ENCODE measurements at regions not wholly inside any gene's neighbourhood (a gene's known extent, or its start where the extent isn't known, plus 50 kb on each side); places are given as distances from the start of the nearest gene placed in this dataset.

DNA sequence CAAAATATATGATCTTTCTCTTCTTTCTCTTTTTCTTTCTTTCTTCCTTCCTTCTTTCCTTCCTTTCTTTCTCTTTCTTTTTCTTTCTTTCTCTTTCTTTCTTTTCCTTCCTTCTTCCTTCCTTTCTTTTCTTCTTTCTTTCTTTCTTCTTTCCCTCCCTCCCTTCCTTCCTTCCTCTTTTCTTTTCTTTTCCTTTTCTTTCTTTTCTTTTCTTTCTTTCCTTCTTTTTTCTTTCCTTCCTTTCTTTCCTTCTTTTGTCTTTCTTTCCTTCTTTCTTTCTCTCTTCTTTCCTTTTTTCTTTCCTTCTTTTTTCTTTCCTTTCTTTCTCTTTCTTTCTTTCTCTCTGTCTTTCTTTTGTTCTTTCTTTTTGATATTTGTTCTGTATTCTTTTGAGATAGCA, 1356.0 kb upstream of the SEL1L start:
- TF ChIP-seq, protein P1, sequence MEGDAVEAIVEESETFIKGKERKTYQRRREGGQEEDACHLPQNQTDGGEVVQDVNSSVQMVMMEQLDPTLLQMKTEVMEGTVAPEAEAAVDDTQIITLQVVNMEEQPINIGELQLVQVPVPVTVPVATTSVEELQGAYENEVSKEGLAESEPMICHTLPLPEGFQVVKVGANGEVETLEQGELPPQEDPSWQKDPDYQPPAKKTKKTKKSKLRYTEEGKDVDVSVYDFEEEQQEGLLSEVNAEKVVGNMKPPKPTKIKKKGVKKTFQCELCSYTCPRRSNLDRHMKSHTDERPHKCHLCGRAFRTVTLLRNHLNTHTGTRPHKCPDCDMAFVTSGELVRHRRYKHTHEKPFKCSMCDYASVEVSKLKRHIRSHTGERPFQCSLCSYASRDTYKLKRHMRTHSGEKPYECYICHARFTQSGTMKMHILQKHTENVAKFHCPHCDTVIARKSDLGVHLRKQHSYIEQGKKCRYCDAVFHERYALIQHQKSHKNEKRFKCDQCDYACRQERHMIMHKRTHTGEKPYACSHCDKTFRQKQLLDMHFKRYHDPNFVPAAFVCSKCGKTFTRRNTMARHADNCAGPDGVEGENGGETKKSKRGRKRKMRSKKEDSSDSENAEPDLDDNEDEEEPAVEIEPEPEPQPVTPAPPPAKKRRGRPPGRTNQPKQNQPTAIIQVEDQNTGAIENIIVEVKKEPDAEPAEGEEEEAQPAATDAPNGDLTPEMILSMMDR (IDR thresholded peaks at IDR 0.05) = no peak
- TF ChIP-seq NFYB (CRISPR knock-in tag; conservative IDR thresholded peaks at IDR 0.05; ENCODE audit: low read depth) (no peak), NFATC4 (CRISPR knock-in tag; IDR thresholded peaks at IDR 0.05) (no peak), KAT7 (CRISPR knock-in tag; IDR thresholded peaks at IDR 0.05; ENCODE audit: borderline replicate concordance) (no peak), SMAD3 (CRISPR knock-in tag; IDR thresholded peaks at IDR 0.05; ENCODE audit: borderline replicate concordance) (no peak), PRRX2 (CRISPR knock-in tag; IDR thresholded peaks at IDR 0.05) (no peak)
- TF ChIP-seq, protein P2, sequence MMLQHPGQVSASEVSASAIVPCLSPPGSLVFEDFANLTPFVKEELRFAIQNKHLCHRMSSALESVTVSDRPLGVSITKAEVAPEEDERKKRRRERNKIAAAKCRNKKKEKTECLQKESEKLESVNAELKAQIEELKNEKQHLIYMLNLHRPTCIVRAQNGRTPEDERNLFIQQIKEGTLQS (CRISPR knock-in tag; conservative IDR thresholded peaks at IDR 0.05) = no peak
- TF ChIP-seq, protein P3, sequence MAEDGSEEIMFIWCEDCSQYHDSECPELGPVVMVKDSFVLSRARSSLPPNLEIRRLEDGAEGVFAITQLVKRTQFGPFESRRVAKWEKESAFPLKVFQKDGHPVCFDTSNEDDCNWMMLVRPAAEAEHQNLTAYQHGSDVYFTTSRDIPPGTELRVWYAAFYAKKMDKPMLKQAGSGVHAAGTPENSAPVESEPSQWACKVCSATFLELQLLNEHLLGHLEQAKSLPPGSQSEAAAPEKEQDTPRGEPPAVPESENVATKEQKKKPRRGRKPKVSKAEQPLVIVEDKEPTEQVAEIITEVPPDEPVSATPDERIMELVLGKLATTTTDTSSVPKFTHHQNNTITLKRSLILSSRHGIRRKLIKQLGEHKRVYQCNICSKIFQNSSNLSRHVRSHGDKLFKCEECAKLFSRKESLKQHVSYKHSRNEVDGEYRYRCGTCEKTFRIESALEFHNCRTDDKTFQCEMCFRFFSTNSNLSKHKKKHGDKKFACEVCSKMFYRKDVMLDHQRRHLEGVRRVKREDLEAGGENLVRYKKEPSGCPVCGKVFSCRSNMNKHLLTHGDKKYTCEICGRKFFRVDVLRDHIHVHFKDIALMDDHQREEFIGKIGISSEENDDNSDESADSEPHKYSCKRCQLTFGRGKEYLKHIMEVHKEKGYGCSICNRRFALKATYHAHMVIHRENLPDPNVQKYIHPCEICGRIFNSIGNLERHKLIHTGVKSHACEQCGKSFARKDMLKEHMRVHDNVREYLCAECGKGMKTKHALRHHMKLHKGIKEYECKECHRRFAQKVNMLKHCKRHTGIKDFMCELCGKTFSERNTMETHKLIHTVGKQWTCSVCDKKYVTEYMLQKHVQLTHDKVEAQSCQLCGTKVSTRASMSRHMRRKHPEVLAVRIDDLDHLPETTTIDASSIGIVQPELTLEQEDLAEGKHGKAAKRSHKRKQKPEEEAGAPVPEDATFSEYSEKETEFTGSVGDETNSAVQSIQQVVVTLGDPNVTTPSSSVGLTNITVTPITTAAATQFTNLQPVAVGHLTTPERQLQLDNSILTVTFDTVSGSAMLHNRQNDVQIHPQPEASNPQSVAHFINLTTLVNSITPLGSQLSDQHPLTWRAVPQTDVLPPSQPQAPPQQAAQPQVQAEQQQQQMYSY (CRISPR knock-in tag; IDR thresholded peaks at IDR 0.05) = no peak

Measured in WTC11 (cell line).